ENCODE measurements at regions not wholly inside any gene's neighbourhood (a gene's known extent, or its start where the extent isn't known, plus 50 kb on each side); places are given as distances from the start of the nearest gene placed in this dataset.
A peak's percentile ranks its signal among the peaks of the same experiment; 100 is the strongest.

DNA sequence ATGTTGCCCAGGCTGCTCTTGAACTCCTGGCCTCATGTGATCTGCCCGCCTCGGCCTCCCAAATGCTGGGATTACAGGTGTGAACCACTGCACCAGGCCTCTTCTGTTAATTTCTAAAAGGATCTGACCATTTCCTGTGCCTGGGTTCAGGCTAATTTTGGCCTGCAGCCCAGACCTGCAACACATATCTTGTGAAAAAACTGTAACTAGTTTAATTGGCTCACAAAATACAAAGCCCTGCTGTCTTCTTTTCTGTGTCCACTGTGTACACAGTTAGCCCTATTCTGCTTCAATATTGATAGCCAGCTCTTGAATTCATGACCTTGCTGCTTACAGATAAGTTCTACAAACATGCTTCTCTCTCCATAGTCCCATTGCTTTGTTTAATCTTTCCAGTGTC lies 753.5 kb downstream of the PDHA2 start:
- Histone ChIP-seq H3K36me3 (ENCODE audit: insufficient read depth) (no peaks in the 10 kb centered on the region), H3K27me3 (ENCODE audit: insufficient read depth) (no peaks in the 10 kb centered on the region), H3K4me3 (no peak overlapping the region), H3K9me2 (ENCODE audit: insufficient read depth) (no peaks in the 10 kb centered on the region), H3K27ac (ENCODE audit: low read depth) (no peak overlapping the region), H2AFZ (peak overlapping the region; percentile 13; the same call in 1 of the 2 replicates), H3K4me2 (no peak overlapping the region), H3K79me2 (replicated peaks; ENCODE audit: insufficient read depth) (no peaks in the 10 kb centered on the region), H4K20me1 (replicated peaks; ENCODE audit: insufficient read depth) (no peaks in the 10 kb centered on the region), H3F3A (replicated peaks; ENCODE audit: low read depth) (no peaks in the 10 kb centered on the region), H3K4me1 (ENCODE audit: insufficient read depth) (no peaks in the 10 kb centered on the region; the same call in 1 of the 2 replicates)
- no peak for ATAC-seq
- Mint-ChIP-seq H3K9me3 (peaks cover 5% of the 10 kb centered on the region; the same call in 2 of the 3 replicates), H3K27ac (no peak overlapping the region), H3K36me3 (ENCODE audit: low read depth) (no peaks in the 10 kb centered on the region; the same call in 2 of the 3 replicates), H3K4me1 (peaks cover 10% of the 10 kb centered on the region), H3K27me3 (ENCODE audit: insufficient read depth, low read depth, poor library complexity) (no peaks in the 10 kb centered on the region), H3K4me3 (no peak overlapping the region)
- no peak for DNase-seq (ENCODE audit: low spot score)
- TF ChIP-seq ZNF114 (CRISPR knock-in tag; IDR thresholded peaks at IDR 0.05), result no peak
- no peak for TF ChIP-seq NANOG (IDR thresholded peaks at IDR 0.05; ENCODE audit: borderline replicate concordance)
- no peak for TF ChIP-seq JUNB (IDR thresholded peaks at IDR 0.05; ENCODE audit: unreplicated experiment)
- no peak for TF ChIP-seq POLR2AphosphoS5 (IDR thresholded peaks at IDR 0.05; ENCODE audit: low read depth)
- TF ChIP-seq, protein P1, sequence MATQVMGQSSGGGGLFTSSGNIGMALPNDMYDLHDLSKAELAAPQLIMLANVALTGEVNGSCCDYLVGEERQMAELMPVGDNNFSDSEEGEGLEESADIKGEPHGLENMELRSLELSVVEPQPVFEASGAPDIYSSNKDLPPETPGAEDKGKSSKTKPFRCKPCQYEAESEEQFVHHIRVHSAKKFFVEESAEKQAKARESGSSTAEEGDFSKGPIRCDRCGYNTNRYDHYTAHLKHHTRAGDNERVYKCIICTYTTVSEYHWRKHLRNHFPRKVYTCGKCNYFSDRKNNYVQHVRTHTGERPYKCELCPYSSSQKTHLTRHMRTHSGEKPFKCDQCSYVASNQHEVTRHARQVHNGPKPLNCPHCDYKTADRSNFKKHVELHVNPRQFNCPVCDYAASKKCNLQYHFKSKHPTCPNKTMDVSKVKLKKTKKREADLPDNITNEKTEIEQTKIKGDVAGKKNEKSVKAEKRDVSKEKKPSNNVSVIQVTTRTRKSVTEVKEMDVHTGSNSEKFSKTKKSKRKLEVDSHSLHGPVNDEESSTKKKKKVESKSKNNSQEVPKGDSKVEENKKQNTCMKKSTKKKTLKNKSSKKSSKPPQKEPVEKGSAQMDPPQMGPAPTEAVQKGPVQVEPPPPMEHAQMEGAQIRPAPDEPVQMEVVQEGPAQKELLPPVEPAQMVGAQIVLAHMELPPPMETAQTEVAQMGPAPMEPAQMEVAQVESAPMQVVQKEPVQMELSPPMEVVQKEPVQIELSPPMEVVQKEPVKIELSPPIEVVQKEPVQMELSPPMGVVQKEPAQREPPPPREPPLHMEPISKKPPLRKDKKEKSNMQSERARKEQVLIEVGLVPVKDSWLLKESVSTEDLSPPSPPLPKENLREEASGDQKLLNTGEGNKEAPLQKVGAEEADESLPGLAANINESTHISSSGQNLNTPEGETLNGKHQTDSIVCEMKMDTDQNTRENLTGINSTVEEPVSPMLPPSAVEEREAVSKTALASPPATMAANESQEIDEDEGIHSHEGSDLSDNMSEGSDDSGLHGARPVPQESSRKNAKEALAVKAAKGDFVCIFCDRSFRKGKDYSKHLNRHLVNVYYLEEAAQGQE (IDR thresholded peaks at IDR 0.05; ENCODE audit: unreplicated experiment), result no peak

DNA sequence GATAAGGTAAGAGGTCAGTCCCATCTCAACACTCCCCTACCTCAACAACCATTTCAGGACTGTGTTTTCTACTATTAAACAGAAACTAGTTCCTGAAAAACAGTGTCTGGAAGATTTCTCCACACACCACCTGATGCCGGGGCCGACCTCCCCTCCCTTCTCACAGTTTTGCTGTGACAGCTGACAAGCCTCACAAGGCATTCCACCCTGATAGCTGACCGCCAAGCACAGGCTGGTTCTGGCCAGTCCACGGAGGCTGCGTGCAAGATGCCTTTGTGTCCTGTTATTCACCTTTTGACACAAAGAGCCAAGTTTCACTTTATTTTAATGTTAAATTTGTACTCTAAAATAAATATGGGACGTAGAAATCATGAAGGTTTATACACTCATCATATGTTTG lies 758.6 kb downstream of the PDHA2 start:
- no peak overlapping the region for H3K27ac ChIP-seq (ENCODE audit: low read depth)
- no peaks in the 10 kb centered on the region for H3K36me3 ChIP-seq (ENCODE audit: insufficient read depth)
- no peaks in the 10 kb centered on the region for H3K79me2 ChIP-seq (replicated peaks; ENCODE audit: insufficient read depth)
- H3K4me2 ChIP-seq, result no peak overlapping the region
- peaks cover 8% of the 10 kb centered on the region; the same call in 1 of the 2 replicates for H3K4me1 ChIP-seq (ENCODE audit: insufficient read depth)
- no peak overlapping the region for H3K4me3 ChIP-seq
- H3K27me3 ChIP-seq (ENCODE audit: insufficient read depth), result no peaks in the 10 kb centered on the region
- no peaks in the 10 kb centered on the region for H3K9me2 ChIP-seq (ENCODE audit: insufficient read depth)
- DNase-seq (ENCODE audit: low spot score) (peak; percentile 19), ATAC-seq (peak; percentile 60)
- Mint-ChIP-seq H3K4me1 (peaks cover 20% of the 10 kb centered on the region), H3K27ac (0 out of 2 replicates have a peak overlapping the region, but pooled peaks have one; percentile 54), H3K9me3 (no peaks in the 10 kb centered on the region), H3K36me3 (ENCODE audit: low read depth) (no peaks in the 10 kb centered on the region; the same call in 2 of the 3 replicates), H3K27me3 (ENCODE audit: insufficient read depth, low read depth, poor library complexity) (no peaks in the 10 kb centered on the region), H3K4me3 (no peak overlapping the region)
- H3F3A ChIP-seq (replicated peaks; ENCODE audit: low read depth), result no peaks in the 10 kb centered on the region
- peak overlapping the region; percentile 43; the same call in 1 of the 2 replicates for H2AFZ ChIP-seq
- no peaks in the 10 kb centered on the region for H4K20me1 ChIP-seq (replicated peaks; ENCODE audit: insufficient read depth)
- TF ChIP-seq, protein P2, sequence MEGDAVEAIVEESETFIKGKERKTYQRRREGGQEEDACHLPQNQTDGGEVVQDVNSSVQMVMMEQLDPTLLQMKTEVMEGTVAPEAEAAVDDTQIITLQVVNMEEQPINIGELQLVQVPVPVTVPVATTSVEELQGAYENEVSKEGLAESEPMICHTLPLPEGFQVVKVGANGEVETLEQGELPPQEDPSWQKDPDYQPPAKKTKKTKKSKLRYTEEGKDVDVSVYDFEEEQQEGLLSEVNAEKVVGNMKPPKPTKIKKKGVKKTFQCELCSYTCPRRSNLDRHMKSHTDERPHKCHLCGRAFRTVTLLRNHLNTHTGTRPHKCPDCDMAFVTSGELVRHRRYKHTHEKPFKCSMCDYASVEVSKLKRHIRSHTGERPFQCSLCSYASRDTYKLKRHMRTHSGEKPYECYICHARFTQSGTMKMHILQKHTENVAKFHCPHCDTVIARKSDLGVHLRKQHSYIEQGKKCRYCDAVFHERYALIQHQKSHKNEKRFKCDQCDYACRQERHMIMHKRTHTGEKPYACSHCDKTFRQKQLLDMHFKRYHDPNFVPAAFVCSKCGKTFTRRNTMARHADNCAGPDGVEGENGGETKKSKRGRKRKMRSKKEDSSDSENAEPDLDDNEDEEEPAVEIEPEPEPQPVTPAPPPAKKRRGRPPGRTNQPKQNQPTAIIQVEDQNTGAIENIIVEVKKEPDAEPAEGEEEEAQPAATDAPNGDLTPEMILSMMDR (conservative IDR thresholded peaks at IDR 0.05; ENCODE audit: low read depth in 2 of 2), result no peak
- TF ChIP-seq, protein P3, sequence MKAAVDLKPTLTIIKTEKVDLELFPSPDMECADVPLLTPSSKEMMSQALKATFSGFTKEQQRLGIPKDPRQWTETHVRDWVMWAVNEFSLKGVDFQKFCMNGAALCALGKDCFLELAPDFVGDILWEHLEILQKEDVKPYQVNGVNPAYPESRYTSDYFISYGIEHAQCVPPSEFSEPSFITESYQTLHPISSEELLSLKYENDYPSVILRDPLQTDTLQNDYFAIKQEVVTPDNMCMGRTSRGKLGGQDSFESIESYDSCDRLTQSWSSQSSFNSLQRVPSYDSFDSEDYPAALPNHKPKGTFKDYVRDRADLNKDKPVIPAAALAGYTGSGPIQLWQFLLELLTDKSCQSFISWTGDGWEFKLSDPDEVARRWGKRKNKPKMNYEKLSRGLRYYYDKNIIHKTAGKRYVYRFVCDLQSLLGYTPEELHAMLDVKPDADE (IDR thresholded peaks at IDR 0.05), result no peak
- TF ChIP-seq, protein P4, sequence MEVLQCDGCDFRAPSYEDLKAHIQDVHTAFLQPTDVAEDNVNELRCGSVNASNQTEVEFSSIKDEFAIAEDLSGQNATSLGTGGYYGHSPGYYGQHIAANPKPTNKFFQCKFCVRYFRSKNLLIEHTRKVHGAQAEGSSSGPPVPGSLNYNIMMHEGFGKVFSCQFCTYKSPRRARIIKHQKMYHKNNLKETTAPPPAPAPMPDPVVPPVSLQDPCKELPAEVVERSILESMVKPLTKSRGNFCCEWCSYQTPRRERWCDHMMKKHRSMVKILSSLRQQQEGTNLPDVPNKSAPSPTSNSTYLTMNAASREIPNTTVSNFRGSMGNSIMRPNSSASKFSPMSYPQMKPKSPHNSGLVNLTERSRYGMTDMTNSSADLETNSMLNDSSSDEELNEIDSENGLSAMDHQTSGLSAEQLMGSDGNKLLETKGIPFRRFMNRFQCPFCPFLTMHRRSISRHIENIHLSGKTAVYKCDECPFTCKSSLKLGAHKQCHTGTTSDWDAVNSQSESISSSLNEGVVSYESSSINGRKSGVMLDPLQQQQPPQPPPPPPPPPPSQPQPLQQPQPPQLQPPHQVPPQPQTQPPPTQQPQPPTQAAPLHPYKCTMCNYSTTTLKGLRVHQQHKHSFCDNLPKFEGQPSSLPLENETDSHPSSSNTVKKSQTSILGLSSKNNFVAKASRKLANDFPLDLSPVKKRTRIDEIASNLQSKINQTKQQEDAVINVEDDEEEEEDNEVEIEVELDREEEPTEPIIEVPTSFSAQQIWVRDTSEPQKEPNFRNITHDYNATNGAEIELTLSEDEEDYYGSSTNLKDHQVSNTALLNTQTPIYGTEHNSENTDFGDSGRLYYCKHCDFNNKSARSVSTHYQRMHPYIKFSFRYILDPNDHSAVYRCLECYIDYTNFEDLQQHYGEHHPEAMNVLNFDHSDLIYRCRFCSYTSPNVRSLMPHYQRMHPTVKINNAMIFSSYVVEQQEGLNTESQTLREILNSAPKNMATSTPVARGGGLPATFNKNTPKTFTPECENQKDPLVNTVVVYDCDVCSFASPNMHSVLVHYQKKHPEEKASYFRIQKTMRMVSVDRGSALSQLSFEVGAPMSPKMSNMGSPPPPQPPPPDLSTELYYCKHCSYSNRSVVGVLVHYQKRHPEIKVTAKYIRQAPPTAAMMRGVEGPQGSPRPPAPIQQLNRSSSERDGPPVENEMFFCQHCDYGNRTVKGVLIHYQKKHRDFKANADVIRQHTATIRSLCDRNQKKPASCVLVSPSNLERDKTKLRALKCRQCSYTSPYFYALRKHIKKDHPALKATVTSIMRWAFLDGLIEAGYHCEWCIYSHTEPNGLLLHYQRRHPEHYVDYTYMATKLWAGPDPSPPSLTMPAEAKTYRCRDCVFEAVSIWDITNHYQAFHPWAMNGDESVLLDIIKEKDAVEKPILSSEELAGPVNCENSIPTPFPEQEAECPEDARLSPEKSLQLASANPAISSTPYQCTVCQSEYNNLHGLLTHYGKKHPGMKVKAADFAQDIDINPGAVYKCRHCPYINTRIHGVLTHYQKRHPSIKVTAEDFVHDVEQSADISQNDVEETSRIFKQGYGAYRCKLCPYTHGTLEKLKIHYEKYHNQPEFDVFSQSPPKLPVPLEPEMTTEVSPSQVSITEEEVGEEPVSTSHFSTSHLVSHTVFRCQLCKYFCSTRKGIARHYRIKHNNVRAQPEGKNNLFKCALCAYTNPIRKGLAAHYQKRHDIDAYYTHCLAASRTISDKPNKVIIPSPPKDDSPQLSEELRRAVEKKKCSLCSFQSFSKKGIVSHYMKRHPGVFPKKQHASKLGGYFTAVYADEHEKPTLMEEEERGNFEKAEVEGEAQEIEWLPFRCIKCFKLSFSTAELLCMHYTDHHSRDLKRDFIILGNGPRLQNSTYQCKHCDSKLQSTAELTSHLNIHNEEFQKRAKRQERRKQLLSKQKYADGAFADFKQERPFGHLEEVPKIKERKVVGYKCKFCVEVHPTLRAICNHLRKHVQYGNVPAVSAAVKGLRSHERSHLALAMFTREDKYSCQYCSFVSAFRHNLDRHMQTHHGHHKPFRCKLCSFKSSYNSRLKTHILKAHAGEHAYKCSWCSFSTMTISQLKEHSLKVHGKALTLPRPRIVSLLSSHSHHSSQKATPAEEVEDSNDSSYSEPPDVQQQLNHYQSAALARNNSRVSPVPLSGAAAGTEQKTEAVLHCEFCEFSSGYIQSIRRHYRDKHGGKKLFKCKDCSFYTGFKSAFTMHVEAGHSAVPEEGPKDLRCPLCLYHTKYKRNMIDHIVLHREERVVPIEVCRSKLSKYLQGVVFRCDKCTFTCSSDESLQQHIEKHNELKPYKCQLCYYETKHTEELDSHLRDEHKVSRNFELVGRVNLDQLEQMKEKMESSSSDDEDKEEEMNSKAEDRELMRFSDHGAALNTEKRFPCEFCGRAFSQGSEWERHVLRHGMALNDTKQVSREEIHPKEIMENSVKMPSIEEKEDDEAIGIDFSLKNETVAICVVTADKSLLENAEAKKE (CRISPR knock-in tag; IDR thresholded peaks at IDR 0.05), result no peak

Data from GM23338 (cell line).